Muscle layer of duodenum (tissue), 2 donors: ENCODE measurements at regions not wholly inside any gene's neighbourhood (a gene's known extent, or its start where the extent isn't known, plus 50 kb on each side); places are given as distances from the start of the nearest gene placed in this dataset.

Experiments
- H3K27ac ChIP-seq: one replicate; pipeline ENCODE4 v1.7.0; 2013; ENCODE audit warnings: mild to moderate bottlenecking, low read length
- H3K27me3 ChIP-seq: one replicate; pipeline ENCODE4 v1.7.0; 2013; ENCODE audit warnings: low read depth, mild to moderate bottlenecking, control low read depth, low read length
- H3K36me3 ChIP-seq, 2 donors: one replicate each; pipeline ENCODE4 v1.7.0; 2013; ENCODE audit warnings: low read length in 2 of 2, control low read depth in 1 of 2, mild to moderate bottlenecking in 1 of 2; ENCODE audit not compliant: insufficient read depth in 2 of 2, control insufficient read depth in 1 of 2
- H3K4me1 ChIP-seq, 2 donors: one replicate each; pipeline ENCODE4 v1.7.0; 2013; ENCODE audit warnings: low read length in 2 of 2, mild to moderate bottlenecking in 2 of 2, control low read depth in 1 of 2, moderate library complexity in 1 of 2; ENCODE audit not compliant: insufficient read depth in 2 of 2, control insufficient read depth in 1 of 2
- H3K4me3 ChIP-seq, 2 donors: one replicate each; pipeline ENCODE4 v1.7.0; 2013; ENCODE audit warnings: low read length in 2 of 2, low read depth in 1 of 2, mild to moderate bottlenecking in 1 of 2
- H3K9me3 ChIP-seq, 2 donors: one replicate each; pipeline ENCODE4 v1.7.0; 2013; ENCODE audit warnings: low read length in 2 of 2, control low read depth in 1 of 2, mild to moderate bottlenecking in 1 of 2; ENCODE audit not compliant: control insufficient read depth in 1 of 2
- donor health status: healthy.

DNA sequence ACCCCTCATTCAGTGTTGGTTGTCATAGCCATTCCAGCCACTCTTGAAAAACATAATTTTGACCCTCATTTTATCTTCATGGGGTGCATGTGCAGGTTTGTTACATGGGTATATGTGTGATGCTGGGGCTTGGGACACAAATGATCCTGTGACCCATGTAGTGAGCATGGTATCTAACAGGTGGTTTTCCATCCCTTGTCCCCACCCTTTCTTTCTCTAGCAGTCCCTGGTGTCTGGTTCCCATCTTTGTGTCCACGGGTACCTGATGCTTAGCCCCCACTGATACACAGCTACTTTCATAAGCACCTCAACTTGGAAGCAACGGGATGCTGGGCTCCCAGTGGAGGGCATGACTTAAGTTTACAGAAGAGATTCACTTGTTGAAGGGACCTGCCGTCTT, 373.5 kb downstream of the UQCRFS1 start:
- Histone ChIP-seq H3K27ac (no peak overlapping the region), H3K4me3 (no peak overlapping the region), H3K9me3 (no peaks in the 10 kb centered on the region), H3K4me1 (no peaks in the 10 kb centered on the region), H3K27me3 (no peaks in the 10 kb centered on the region), H3K36me3 (no peaks in the 10 kb centered on the region)

DNA sequence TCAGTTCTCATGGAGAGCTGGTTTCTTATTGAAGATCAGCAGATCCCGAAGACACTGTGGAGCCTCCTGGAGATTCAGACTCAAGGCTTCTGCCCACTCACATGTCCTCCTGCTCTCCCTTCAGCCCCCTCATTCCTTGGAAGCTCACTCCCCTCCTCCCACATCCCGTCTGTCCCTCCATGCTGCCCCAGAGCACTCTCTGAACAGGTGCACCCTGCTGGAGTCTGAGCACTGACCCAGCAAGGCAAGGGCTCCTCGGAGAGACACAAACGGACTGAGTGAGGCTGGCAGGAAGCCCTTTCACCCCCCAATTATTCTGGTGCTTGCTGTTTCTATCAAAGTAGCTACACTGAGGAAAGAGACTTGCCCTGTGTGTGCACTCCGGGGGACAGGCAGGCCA, 374.0 kb downstream of the UQCRFS1 start:
- Histone ChIP-seq H3K36me3 (no peaks in the 10 kb centered on the region), H3K27ac (no peak overlapping the region), H3K4me1 (no peaks in the 10 kb centered on the region), H3K4me3 (no peak overlapping the region), H3K27me3 (no peaks in the 10 kb centered on the region), H3K9me3 (no peaks in the 10 kb centered on the region)

DNA sequence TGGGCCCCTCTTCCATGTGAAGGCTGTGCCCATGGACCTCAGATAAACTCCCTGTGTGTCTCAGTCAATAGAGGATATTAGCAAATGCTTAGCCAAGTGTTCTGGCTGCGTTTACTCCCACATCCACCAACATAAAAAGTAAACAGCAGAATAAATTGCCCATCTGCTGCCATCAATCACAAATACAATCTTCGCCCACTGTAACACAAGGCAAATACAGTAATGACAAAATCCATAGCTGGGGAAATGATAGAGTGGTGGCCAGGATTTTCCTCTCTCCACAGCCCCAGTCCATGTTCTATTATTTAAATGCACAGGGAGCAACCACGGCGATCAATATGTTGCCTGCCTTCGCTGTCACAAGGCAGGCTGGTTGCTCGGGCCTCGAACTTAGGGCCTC, 376.5 kb downstream of the UQCRFS1 start:
- Histone ChIP-seq H3K36me3 (no peaks in the 10 kb centered on the region), H3K4me3 (no peak overlapping the region), H3K9me3 (no peaks in the 10 kb centered on the region), H3K4me1 (no peaks in the 10 kb centered on the region), H3K27ac (no peak overlapping the region), H3K27me3 (no peaks in the 10 kb centered on the region)

DNA sequence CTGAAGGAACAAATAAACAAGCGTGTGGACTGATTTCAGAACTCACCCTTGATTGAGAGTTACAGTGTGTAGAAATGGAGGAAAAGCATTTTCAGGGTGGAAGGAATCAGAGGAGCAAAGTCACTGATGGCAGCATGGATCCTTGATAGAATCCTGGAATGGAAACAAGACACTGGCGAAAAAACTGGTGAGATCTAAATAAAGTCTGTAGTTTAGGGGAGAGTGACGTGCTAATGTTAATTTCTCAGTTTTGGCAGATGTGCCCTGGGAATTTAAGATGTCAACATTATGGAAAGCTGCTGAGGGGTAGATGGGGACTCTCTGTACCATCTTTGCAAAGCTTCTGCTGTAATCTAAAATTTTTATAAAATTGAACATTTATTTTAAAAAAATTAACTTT, 378.0 kb downstream of the UQCRFS1 start:
- H3K4me3 ChIP-seq = no peak overlapping the region
- no peaks in the 10 kb centered on the region for H3K4me1 ChIP-seq
- H3K27me3 ChIP-seq = no peaks in the 10 kb centered on the region
- no peak overlapping the region for H3K27ac ChIP-seq
- H3K36me3 ChIP-seq = no peaks in the 10 kb centered on the region
- no peaks in the 10 kb centered on the region for H3K9me3 ChIP-seq

DNA sequence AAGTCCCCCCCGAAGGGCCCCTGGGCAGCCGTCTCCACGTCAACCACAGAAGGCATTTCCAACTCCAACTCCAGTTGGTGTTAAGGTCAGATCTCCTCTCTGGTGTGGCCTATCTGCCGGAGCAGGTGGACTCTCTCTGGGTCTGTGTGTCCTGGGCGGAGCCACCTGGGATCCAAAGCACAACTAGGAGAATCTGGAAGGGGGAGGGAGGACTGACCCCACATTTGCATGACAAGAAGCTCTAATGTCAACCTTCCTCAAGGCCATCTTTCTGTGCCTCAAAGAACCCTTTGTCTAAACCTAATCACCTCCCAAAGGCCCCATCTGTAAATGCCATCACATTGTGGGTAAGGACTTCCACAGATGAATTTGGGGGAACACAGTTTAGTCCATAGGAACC, 381.5 kb downstream of the UQCRFS1 start:
- Histone ChIP-seq H3K36me3 (no peaks in the 10 kb centered on the region), H3K27me3 (no peaks in the 10 kb centered on the region), H3K9me3 (no peaks in the 10 kb centered on the region)

DNA sequence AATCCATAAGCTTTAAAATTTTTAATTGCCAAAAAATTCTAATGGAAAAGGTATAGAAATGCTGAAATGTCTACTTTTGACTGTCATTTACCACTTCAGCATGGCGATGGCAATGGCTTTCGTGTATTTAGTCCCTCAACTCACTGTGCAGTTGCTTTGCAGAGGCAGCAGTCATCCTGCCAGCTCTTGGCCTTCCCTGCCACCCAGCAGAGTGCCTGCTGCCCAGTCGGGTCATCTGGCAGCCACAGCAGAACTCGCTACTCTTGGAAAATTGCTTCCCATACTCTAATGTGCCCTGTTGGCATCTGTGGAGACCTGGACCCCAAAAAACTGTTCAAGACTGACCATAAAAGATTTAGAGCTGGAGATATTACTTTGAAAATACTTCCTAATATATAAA, 383.2 kb downstream of the UQCRFS1 start:
- H3K4me3 ChIP-seq = no peak overlapping the region
- H3K27ac ChIP-seq = no peak overlapping the region
- no peaks in the 10 kb centered on the region for H3K4me1 ChIP-seq
- H3K36me3 ChIP-seq = no peaks in the 10 kb centered on the region
- no peaks in the 10 kb centered on the region for H3K9me3 ChIP-seq
- no peaks in the 10 kb centered on the region for H3K27me3 ChIP-seq

More for the DNA sequence above, 381.5 kb downstream of the UQCRFS1 start:
- no peaks in the 10 kb centered on the region for H3K4me1 ChIP-seq
- H3K27ac ChIP-seq = no peak overlapping the region
- H3K4me3 ChIP-seq = no peak overlapping the region

DNA sequence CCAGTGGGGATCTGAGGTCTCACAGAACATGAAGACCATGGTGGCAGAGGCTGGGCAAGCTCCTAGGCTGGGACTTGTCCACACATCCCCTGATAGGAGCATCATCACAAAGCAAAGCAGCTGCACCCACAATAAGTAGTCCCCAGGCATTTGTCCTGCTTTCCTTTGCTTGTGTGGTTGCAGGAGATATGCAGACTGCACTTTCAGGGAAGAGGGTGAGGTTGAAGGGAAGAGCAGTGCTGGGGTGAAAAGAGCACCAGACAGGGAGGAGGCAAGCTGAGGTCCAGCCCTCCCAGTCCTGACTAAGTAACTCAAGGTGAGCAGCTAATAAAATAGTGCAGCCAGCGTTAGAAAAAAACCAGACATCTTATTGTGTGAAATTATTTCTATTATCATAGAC, 383.6 kb downstream of the UQCRFS1 start:
- Histone ChIP-seq H3K4me1 (no peaks in the 10 kb centered on the region), H3K4me3 (no peak overlapping the region), H3K27ac (no peak overlapping the region), H3K27me3 (no peaks in the 10 kb centered on the region), H3K9me3 (no peaks in the 10 kb centered on the region), H3K36me3 (no peaks in the 10 kb centered on the region)

DNA sequence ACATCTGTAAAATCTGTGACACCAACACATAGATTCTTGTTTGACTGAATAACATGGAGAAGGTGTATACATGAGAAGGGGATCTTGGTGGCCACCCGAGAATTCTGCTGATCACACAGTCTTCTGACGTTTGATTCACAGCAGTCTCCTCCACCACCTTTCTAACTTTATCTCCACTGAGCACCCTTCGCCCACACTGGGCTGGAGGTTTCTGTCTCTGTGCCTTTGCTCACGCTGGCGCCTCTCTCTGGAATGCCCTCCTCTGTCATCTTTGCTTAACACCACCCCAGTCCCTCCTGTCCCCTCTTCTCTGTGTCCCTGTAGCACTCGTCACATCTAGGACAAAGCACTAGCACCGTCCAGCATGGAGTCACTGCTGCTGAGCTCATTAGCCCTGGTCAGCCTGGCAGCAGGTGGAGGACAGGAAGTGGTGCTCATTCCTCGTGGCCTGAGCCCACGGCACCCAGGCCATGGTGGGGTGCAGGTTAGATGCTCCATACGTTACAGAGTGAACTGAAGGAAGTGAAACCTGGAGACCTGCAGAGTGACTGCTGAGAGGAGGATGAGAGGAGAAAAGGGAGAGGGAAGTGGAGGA, 384.6 kb downstream of the UQCRFS1 start:
- H3K4me3 ChIP-seq = no peak overlapping the region
- H3K9me3 ChIP-seq = no peaks in the 10 kb centered on the region
- H3K27ac ChIP-seq = no peak overlapping the region
- H3K36me3 ChIP-seq = no peaks in the 10 kb centered on the region
- H3K4me1 ChIP-seq = no peaks in the 10 kb centered on the region
- no peaks in the 10 kb centered on the region for H3K27me3 ChIP-seq

DNA sequence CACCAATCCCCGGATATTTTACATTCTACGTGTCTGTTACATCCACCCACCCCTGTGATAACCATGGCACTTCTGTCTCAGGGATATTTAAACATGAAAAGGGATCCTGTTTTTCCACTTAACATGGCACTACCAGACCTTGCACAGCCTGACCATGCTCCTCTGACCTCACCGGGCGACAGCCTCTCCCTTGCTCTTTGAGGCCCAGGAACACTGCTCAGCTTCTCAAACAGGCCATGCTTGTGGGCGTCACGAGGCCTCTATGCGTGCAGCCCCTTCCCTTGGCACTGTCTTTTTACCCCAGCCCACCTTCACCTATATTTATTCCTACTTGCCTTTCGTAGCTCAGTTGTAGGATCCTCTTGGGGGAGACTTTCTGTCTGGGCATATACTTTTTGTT, 385.6 kb downstream of the UQCRFS1 start:
- Histone ChIP-seq H3K36me3 (no peaks in the 10 kb centered on the region), H3K9me3 (no peaks in the 10 kb centered on the region), H3K4me1 (no peaks in the 10 kb centered on the region), H3K4me3 (no peak overlapping the region), H3K27me3 (no peaks in the 10 kb centered on the region), H3K27ac (no peak overlapping the region)

DNA sequence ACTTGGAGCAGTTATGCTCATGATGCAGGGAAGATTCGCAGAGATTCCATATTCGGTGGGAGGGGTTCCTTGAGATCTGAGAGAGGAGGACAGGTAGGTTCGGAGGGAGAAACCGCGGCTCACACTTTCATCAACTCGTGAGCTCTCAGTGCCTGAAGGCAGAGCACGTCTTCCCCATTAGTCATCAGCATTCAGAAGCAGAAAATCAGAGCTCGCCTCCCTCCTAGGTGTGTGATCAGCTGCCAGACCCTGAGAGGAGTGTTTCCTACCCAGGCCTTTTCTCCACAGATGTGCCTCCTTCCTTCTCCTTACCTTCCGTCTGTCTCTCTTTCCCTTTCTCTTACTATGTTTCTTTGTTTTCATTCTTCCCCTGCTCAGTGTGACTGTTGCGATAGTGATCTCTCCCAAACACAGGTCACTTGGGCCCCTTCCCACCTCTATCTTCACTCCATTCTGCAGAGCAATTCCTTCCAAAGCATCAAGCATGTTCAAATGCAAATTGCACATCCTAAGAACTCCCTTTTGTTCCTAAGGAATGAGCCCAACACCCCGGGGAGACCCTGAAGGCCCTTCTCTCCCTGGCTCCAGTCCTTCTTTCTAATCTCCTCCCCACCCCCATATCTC, 389.5 kb downstream of the UQCRFS1 start:
- Histone ChIP-seq H3K9me3 (no peaks in the 10 kb centered on the region), H3K4me1 (no peaks in the 10 kb centered on the region), H3K27ac (no peak overlapping the region)

DNA sequence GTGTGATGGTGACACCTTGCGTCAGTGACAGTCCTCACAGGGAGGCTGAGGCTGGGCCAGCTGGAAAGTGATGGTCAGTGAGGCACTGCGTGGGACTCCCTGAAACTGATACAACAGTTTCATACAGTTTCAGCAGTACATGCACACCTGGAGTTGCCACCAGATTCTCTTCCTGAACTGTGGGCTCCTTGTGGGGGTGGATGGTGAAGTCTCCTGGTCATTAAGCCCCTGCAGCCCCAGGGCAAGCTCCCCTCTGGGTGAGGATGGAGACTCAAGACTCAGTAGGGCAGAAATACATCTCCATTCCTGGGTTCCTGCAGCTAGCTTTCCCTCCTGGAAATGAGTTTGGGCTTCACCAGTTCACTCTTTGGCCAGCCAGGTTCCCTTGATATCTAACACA, 392.7 kb downstream of the UQCRFS1 start:
- no peaks in the 10 kb centered on the region for H3K27me3 ChIP-seq

More for the DNA sequence above, 389.5 kb downstream of the UQCRFS1 start:
- Histone ChIP-seq H3K27me3 (no peaks in the 10 kb centered on the region), H3K4me3 (no peak overlapping the region), H3K36me3 (no peaks in the 10 kb centered on the region)

DNA sequence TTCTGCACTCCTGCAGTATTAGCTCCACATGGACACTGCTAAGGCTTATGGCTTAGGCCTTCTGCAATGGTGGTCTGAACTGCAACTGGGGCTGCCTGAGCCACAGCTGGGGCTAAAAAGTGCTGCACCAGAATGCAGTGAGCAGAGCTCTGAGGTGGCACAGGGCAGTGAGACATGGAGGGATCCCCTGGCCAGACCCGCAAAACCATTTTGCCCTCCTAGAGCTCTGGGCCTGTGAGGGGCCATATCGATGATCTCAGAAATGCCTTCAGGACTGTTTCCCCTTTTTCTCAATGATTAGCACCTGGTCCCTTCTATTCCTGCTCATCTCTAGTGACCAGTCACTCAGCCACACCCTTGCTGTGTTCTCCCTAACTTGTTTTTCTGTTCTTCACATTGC, 397.7 kb downstream of the UQCRFS1 start:
- Histone ChIP-seq H3K36me3 (no peaks in the 10 kb centered on the region), H3K9me3 (no peaks in the 10 kb centered on the region), H3K27ac (no peak overlapping the region), H3K4me3 (no peak overlapping the region), H3K27me3 (no peaks in the 10 kb centered on the region), H3K4me1 (no peaks in the 10 kb centered on the region)

More for the DNA sequence above, 392.7 kb downstream of the UQCRFS1 start:
- Histone ChIP-seq H3K27ac (no peak overlapping the region), H3K9me3 (no peaks in the 10 kb centered on the region), H3K36me3 (no peaks in the 10 kb centered on the region), H3K4me1 (no peaks in the 10 kb centered on the region), H3K4me3 (no peak overlapping the region)
